Ovary (tissue), 7 donors: ENCODE measurements at regions not wholly inside any gene's neighbourhood (a gene's known extent, or its start where the extent isn't known, plus 50 kb on each side); places are given as distances from the start of the nearest gene placed in this dataset.

ENCODE experiments used
- DNase-seq, 5 donors: peaks; one replicate each; pipeline ENCODE4 v3.0.0-alpha.2; 2019 to 2020
- H3K27ac ChIP-seq, 2 donors: fragments of 200-600 bp; one replicate each; pipeline versions ENCODE4 v1.5.1 to v1.8.0; 2019 to 2022
- H3K27me3 ChIP-seq: fragments of 200-600 bp; one replicate; pipeline ENCODE4 v1.8.0; 2022
- H3K36me3 ChIP-seq: fragments of 200-600 bp; sonication (generic); one replicate; pipeline ENCODE4 v1.5.1; 2019
- H3K4me1 ChIP-seq: one replicate; pipeline ENCODE4 v1.8.1; 2013; ENCODE audit warnings: mild to moderate bottlenecking, moderate library complexity; ENCODE audit not compliant: insufficient read depth
- H3K4me3 ChIP-seq: fragments of 200-600 bp; sonication (generic); one replicate; pipeline ENCODE4 v1.5.1; 2017
- H3K9me3 ChIP-seq, 2 donors: fragments of 200-600 bp in 1 of 2; sonication (generic) in 1 of 2; one replicate each; pipeline versions ENCODE4 v1.5.1 to v1.8.1; 2013 to 2019; ENCODE audit warnings: mild to moderate bottlenecking in 1 of 2, moderate library complexity in 1 of 2
- CTCF ChIP-seq, 3 donors: fragments of 450-650 bp in 2 of 3; fragments of 200-600 bp in 1 of 3; IDR thresholded peaks; one replicate each; pipeline versions ENCODE4 v1.5.1 to v1.8.0; 2016 to 2022; ENCODE audit warnings: antibody characterized with exemption in 3 of 3, mild to moderate bottlenecking in 1 of 3
- EP300 ChIP-seq: sonication (generic); formaldehyde crosslinking; IDR thresholded peaks from one replicate; pipeline ENCODE4 v1.6.1; 2017; ENCODE audit warnings: antibody characterized with exemption
- POLR2A ChIP-seq: fragments of 450-650 bp; IDR thresholded peaks from one replicate; pipeline ENCODE4 v1.6.1; 2017; ENCODE audit warnings: antibody characterized with exemption, mild to moderate bottlenecking, moderate library complexity
- WGBS, 3 donors: extraction: QIAGEN DNeasy Blood & Tissue Kit in 1 of 3; methylation state at CpG; one replicate each; pipeline versions ENCODE4 v1.1.5 to v1.1.7; 2013 to 2017; 5-methylcytosine and 5-hydroxymethylcytosine counted together
- intact Hi-C, 4 donors: fragments of 100-400 bp; cut with DNase I; formaldehyde crosslinking; loops; one replicate each; pipeline versions ENCODE4 v1.11.0 to v1.15.1; 2022 to 2023
- donor health status: DM: no; HTN: no; CAD: no; lungs with moderate emphysema.
- donor health status: DM: no; HTN: no; CAD: no.
- donor health status: Bipolar disorder and iron deficiency.
- donor health status: DM: no; HTN: no; CAD: no.
- donor health status: DM: yes; HTN: yes; CAD: no.

GRCh38 chr7:110296321-110296720, 794.6 kb upstream of the LRRN3 start:
- no peaks in the 10 kb centered on the region for H3K27me3 ChIP-seq
- no peaks in the 10 kb centered on the region for H3K9me3 ChIP-seq
- no peak for DNase-seq
- no peaks in the 10 kb centered on the region for H3K4me1 ChIP-seq
- intact Hi-C loops, result loop anchor here in 1 of 4 donors (5.0 kb wide), 1 partner anchor 56 kb away; no protein-coding TSS in a partner anchor
- WGBS, 3 donors, result 90 to 92% (median 92%) methylated on average over 1 of the region's 1 CpG
- TF ChIP-seq POLR2A, result no peak
- no peak for TF ChIP-seq EP300
- no peak for TF ChIP-seq CTCF (IDR thresholded peaks at IDR 0.05)
- H3K4me3 ChIP-seq, result no peak overlapping the region
- no peak overlapping the region for H3K27ac ChIP-seq
- H3K36me3 ChIP-seq, result no peaks in the 10 kb centered on the region

GRCh38 chr7:110307776-110308175, 783.2 kb upstream of the LRRN3 start:
- no peak for DNase-seq
- no peaks in the 10 kb centered on the region for H3K4me1 ChIP-seq
- H3K9me3 ChIP-seq, result peaks cover 0 to 3% of the 10 kb centered on the region in 2 donors
- intact Hi-C loops, result no loop called here
- 92 to 95% (median 94%) methylated on average over 1 of the region's 1 CpG for WGBS, 3 donors
- H3K27me3 ChIP-seq, result no peaks in the 10 kb centered on the region
- no peak overlapping the region for H3K4me3 ChIP-seq
- H3K27ac ChIP-seq, result no peak overlapping the region
- no peaks in the 10 kb centered on the region for H3K36me3 ChIP-seq
- TF ChIP-seq EP300, result no peak
- TF ChIP-seq CTCF (IDR thresholded peaks at IDR 0.05), result no peak
- no peak for TF ChIP-seq POLR2A

- Histone ChIP-seq H3K4me1 (no peaks in the 10 kb centered on the region), H3K4me3 (no peak overlapping the region), H3K36me3 (no peaks in the 10 kb centered on the region), H3K27me3 (no peaks in the 10 kb centered on the region), H3K9me3 (peaks cover 0 to 3% of the 10 kb centered on the region in 2 donors), H3K27ac (no peak overlapping the region)
- DNase-seq, result no peak
- intact Hi-C loops, result no loop called here
- WGBS, 3 donors, result 90 to 95% (median 91%) methylated on average over 5 of the region's 5 CpGs
- TF ChIP-seq POLR2A (no peak), CTCF (IDR thresholded peaks at IDR 0.05) (no peak), EP300 (no peak)
Observed at GRCh38 chr7:110308791-110309190, 782.1 kb upstream of the LRRN3 start.

- intact Hi-C loops, result loop anchor here in 1 of 4 donors (5.0 kb wide), 1 partner anchor 793 kb away; no protein-coding TSS in a partner anchor
- peaks cover 0 to 3% of the 10 kb centered on the region in 2 donors for H3K9me3 ChIP-seq
- TF ChIP-seq EP300, result no peak
- no peak for TF ChIP-seq CTCF (IDR thresholded peaks at IDR 0.05)
- TF ChIP-seq POLR2A, result no peak
- H3K4me1 ChIP-seq, result no peaks in the 10 kb centered on the region
- no peak overlapping the region for H3K4me3 ChIP-seq
- no peaks in the 10 kb centered on the region for H3K27me3 ChIP-seq
- DNase-seq, result no peak
- H3K36me3 ChIP-seq, result no peaks in the 10 kb centered on the region
- no peak overlapping the region for H3K27ac ChIP-seq
Observed at GRCh38 chr7:110309941-110310340, 781.0 kb upstream of the LRRN3 start.
